Type B pancreatic cell (in vitro differentiated cells): ENCODE measurements at regions not wholly inside any gene's neighbourhood (a gene's known extent, or its start where the extent isn't known, plus 50 kb on each side); places are given as distances from the start of the nearest gene placed in this dataset.

Source experiments
- DNase-seq: peaks from one replicate; pipeline ENCODE4 v3.0.0; 2021; ENCODE audit warnings: mixed read lengths; ENCODE audit not compliant: unreplicated experiment; ENCODE audit errors: extremely low spot score
- H3K27ac Mint-ChIP-seq: 2 replicates; pipeline ENCODE4 v1.8.0; 2021; ENCODE audit warnings: mild to moderate bottlenecking, mixed read lengths
- H3K27me3 Mint-ChIP-seq: 2 replicates; pipeline ENCODE4 v1.8.0; 2021; ENCODE audit warnings: mixed read lengths
- H3K36me3 Mint-ChIP-seq: 2 replicates; pipeline ENCODE4 v1.8.0; 2021; ENCODE audit warnings: mixed read lengths
- H3K4me1 Mint-ChIP-seq: one replicate; pipeline ENCODE4 v1.8.0; 2021; ENCODE audit warnings: mixed read lengths; ENCODE audit not compliant: unreplicated experiment
- H3K4me3 Mint-ChIP-seq: 2 replicates; pipeline ENCODE4 v1.8.0; 2021; ENCODE audit warnings: mild to moderate bottlenecking, mixed read lengths
- H3K9me3 Mint-ChIP-seq: 2 replicates; pipeline ENCODE4 v1.8.0; 2021; ENCODE audit warnings: mixed read lengths
- TF ChIP-seq, protein P1 (sequence below): fragments of 200-600 bp; sonication (generic); conservative IDR thresholded peaks from 2 replicates; pipeline ENCODE4 v1.5.0; 2021; ENCODE audit warnings: antibody characterized with exemption, mild to moderate bottlenecking

DNA sequence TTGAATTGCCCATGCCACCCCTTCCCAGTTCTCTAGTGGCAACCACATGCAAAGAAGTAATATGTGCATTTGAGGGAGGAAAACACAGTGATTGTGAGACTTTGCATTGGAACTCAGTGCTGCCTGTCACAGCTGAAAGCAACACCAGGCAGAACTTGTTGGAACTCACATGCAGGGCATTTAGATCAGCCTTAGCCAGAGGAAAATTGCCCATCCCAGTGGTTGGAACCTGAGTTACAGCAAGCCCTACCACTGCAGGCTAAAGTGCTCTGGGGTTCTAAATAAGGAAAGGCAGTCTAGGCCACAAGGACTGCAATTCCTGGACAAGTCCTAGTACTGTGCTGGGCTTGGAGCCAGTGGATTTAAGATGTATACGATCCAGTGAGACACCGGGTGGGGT, 245.3 kb upstream of the UFL1 start:
- TF ChIP-seq, protein P1, sequence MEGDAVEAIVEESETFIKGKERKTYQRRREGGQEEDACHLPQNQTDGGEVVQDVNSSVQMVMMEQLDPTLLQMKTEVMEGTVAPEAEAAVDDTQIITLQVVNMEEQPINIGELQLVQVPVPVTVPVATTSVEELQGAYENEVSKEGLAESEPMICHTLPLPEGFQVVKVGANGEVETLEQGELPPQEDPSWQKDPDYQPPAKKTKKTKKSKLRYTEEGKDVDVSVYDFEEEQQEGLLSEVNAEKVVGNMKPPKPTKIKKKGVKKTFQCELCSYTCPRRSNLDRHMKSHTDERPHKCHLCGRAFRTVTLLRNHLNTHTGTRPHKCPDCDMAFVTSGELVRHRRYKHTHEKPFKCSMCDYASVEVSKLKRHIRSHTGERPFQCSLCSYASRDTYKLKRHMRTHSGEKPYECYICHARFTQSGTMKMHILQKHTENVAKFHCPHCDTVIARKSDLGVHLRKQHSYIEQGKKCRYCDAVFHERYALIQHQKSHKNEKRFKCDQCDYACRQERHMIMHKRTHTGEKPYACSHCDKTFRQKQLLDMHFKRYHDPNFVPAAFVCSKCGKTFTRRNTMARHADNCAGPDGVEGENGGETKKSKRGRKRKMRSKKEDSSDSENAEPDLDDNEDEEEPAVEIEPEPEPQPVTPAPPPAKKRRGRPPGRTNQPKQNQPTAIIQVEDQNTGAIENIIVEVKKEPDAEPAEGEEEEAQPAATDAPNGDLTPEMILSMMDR = no peak
- Mint-ChIP-seq H3K4me3 (no peak overlapping the region), H3K4me1 (no peaks in the 10 kb centered on the region), H3K9me3 (no peaks in the 10 kb centered on the region), H3K36me3 (no peaks in the 10 kb centered on the region), H3K27ac (no peak overlapping the region), H3K27me3 (no peaks in the 10 kb centered on the region)
- DNase-seq = no peak

DNA sequence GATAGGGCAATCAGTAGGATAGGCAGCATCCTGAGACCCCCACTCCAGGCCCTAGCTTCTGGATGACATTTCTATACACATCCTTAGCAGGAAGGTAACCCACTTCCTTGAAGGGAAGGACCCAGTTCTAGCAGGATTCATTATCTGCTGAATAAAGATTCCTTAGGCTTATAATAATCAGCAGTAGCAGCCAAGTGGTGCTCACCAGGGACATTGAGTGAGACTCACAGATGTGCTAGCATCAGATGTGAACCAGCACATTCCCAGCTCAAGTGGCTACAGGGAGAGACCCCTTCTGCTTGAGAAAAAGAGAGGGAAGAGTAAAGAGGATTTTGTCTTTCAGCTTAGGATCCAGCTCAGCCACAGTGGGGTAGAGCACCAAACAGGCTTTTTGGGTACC, 244.8 kb upstream of the UFL1 start:
- Mint-ChIP-seq H3K27me3 (no peaks in the 10 kb centered on the region), H3K4me1 (no peaks in the 10 kb centered on the region), H3K36me3 (no peaks in the 10 kb centered on the region), H3K27ac (no peak overlapping the region), H3K9me3 (no peaks in the 10 kb centered on the region), H3K4me3 (no peak overlapping the region)
- TF ChIP-seq, protein P1 = no peak
- no peak for DNase-seq

DNA sequence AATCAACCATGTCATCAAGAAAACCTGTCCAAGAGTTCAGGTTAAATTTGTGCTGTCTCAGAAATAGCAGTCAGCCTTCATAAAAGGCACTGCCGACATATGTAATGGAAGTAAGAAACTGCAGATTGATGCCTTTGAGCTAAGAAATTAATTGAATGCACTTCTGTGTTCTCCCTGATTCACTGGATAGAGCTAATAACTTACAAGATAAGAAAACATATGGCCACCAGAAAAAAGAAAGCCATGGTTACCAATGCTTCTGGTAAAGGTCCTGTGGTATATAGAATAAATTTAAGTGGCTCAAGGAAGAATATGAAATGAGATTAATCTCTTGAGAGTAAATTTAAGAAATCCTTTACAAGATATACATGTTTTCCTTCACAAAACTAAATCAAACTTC, 242.5 kb upstream of the UFL1 start:
- no peaks in the 10 kb centered on the region for H3K4me1 Mint-ChIP-seq
- no peaks in the 10 kb centered on the region for H3K9me3 Mint-ChIP-seq

DNA sequence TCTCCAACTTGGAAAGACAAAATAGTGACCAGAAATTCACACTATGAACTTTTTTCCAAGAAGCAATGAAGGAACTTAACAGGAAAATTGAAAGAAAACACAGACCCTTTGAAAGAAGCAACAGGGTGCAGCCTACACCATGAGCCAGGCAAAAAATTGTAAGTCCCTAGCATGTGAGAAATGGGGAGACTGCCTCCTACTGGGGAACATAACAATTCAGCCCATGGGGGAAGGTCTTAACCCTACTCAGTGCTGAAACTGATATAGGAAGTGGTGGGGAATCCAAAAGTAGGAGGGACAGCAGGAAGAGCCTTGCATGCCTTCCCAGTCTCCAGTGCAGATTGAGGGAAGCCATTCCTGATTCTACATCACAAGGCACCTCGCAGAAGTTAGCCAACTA, 235.1 kb upstream of the UFL1 start:
- TF ChIP-seq, protein P1 = no peak
- H3K36me3 Mint-ChIP-seq = no peaks in the 10 kb centered on the region
- H3K9me3 Mint-ChIP-seq = no peaks in the 10 kb centered on the region
- H3K27me3 Mint-ChIP-seq = no peaks in the 10 kb centered on the region
- H3K27ac Mint-ChIP-seq = no peak overlapping the region
- no peak for DNase-seq
- no peaks in the 10 kb centered on the region for H3K4me1 Mint-ChIP-seq
- H3K4me3 Mint-ChIP-seq = no peak overlapping the region

More for the DNA sequence above, 242.5 kb upstream of the UFL1 start:
- H3K36me3 Mint-ChIP-seq = no peaks in the 10 kb centered on the region
- no peak for DNase-seq
- TF ChIP-seq, protein P1 = no peak
- no peak overlapping the region for H3K27ac Mint-ChIP-seq
- no peaks in the 10 kb centered on the region for H3K27me3 Mint-ChIP-seq
- H3K4me3 Mint-ChIP-seq = no peak overlapping the region

DNA sequence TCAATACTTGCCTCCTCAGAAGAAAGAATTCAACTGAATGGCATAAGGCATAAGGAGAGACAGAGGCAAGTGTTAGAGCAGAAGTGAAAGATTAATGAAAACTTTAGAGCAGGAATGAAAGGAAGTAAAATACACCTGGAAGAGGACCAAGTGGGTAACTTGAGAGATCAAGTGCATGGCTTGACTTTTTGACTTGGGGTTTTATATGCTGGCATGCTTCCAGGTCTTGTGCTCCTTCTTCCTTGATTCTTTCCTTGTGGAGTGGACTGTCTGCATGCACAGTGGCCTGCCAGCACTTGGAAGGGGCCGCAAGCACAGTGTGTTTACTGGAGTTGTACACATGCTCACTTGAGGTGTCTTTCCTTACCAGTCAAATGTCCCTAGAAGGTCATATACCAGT, 222.1 kb upstream of the UFL1 start:
- TF ChIP-seq, protein P1 = no peak
- H3K4me1 Mint-ChIP-seq = peaks cover 7% of the 10 kb centered on the region
- H3K27ac Mint-ChIP-seq = no peak overlapping the region
- H3K27me3 Mint-ChIP-seq = no peaks in the 10 kb centered on the region
- no peaks in the 10 kb centered on the region for H3K36me3 Mint-ChIP-seq
- DNase-seq = no peak
- peaks cover 13% of the 10 kb centered on the region for H3K9me3 Mint-ChIP-seq
- H3K4me3 Mint-ChIP-seq = no peak overlapping the region

DNA sequence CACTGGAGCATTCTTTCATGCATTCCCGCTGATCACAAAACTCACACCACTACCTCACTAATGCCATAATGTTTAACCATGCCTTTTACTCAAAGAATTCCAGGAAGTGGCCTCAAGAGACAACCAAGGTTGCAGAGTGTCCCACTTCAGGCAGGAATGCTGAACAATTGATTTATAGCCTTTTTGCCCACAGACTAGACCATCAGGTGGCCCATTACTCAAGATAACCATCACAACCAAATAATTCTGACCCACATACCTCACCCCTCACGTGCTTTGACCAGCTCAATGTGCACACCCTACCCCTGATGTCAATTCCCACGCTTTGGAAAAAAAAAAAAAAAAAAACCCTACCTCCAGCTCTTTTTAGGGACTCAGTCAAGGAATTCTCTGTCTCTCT, 220.6 kb upstream of the UFL1 start:
- no peak overlapping the region for H3K4me3 Mint-ChIP-seq
- H3K4me1 Mint-ChIP-seq = peaks cover 7% of the 10 kb centered on the region
- no peaks in the 10 kb centered on the region for H3K27me3 Mint-ChIP-seq
- H3K27ac Mint-ChIP-seq = no peak overlapping the region
- H3K36me3 Mint-ChIP-seq = no peaks in the 10 kb centered on the region
- TF ChIP-seq, protein P1 = no peak
- no peak for DNase-seq
- peaks cover 6% of the 10 kb centered on the region for H3K9me3 Mint-ChIP-seq
